Hippocampal formation (tissue), 2 donors: ENCODE measurements at regions not wholly inside any gene's neighbourhood (a gene's known extent, or its start where the extent isn't known, plus 50 kb on each side); places are given as distances from the start of the nearest gene placed in this dataset.
A peak's percentile ranks its signal among the peaks of the same experiment; 100 is the strongest.
"Not testable (repeated sequence)": the region's sequence is repeated elsewhere in the genome, so short reads cannot be mapped to it uniquely, and the experiment has no call there.

ENCODE experiments used
- DNase-seq, 2 donors: peaks; one replicate each; lab custom pipeline; 2025; lab: John Stamatoyannopoulos, UW

- DNase-seq = not testable (repeated sequence)
Observed at GRCh38 chr22:48289954-48290353, 1527.5 kb downstream of the TBC1D22A start.

- no peak for DNase-seq
Observed at GRCh38 chr22:48288376-48288940, 1526.0 kb downstream of the TBC1D22A start.

GRCh38 chr22:48287031-48287430 lies 1524.6 kb downstream of the TBC1D22A start:
- no peak for DNase-seq

- no peak for DNase-seq
Observed at GRCh38 chr22:48284671-48285070, 1522.2 kb downstream of the TBC1D22A start.

- DNase-seq = no peak
Observed at GRCh38 chr22:48282804-48283203, 1520.4 kb downstream of the TBC1D22A start.

- DNase-seq = no peak
Observed at GRCh38 chr22:48279461-48279756, 1517.0 kb downstream of the TBC1D22A start.

GRCh38 chr22:48278620-48279460 lies 1516.4 kb downstream of the TBC1D22A start:
- DNase-seq = no peak

GRCh38 chr22:48277868-48278581 lies 1515.6 kb downstream of the TBC1D22A start:
- DNase-seq = peak; percentile 29 to 43

GRCh38 chr22:48276994-48277867 lies 1514.8 kb downstream of the TBC1D22A start:
- no peak for DNase-seq

GRCh38 chr22:48275412-48275811 lies 1513.0 kb downstream of the TBC1D22A start:
- no peak for DNase-seq

- no peak for DNase-seq
Observed at GRCh38 chr22:48270731-48271130, 1508.3 kb downstream of the TBC1D22A start.

- DNase-seq = no peak
Observed at GRCh38 chr22:48268771-48269552, 1506.5 kb downstream of the TBC1D22A start.

- no peak for DNase-seq
Observed at GRCh38 chr22:48268293-48268692, 1505.8 kb downstream of the TBC1D22A start.

GRCh38 chr22:48267681-48268080 lies 1505.2 kb downstream of the TBC1D22A start:
- no peak for DNase-seq

- DNase-seq = no peak
Observed at GRCh38 chr22:48265000-48265625, 1502.7 kb downstream of the TBC1D22A start.

GRCh38 chr22:48264586-48264985 lies 1502.1 kb downstream of the TBC1D22A start:
- no peak for DNase-seq

- DNase-seq = no peak
Observed at GRCh38 chr22:48263791-48264351, 1501.4 kb downstream of the TBC1D22A start.

GRCh38 chr22:48263431-48263765 lies 1500.9 kb downstream of the TBC1D22A start:
- no peak for DNase-seq

GRCh38 chr22:48262596-48263430 lies 1500.4 kb downstream of the TBC1D22A start:
- no peak for DNase-seq

GRCh38 chr22:48261706-48262105 lies 1499.3 kb downstream of the TBC1D22A start:
- DNase-seq = no peak
